Astrocyte of the cerebellum (primary cell): ENCODE measurements at regions not wholly inside any gene's neighbourhood (a gene's known extent, or its start where the extent isn't known, plus 50 kb on each side); places are given as distances from the start of the nearest gene placed in this dataset.

Experiments used
- DNase-seq: peaks from one replicate; pipeline ENCODE4 v3.0.0-alpha.2; 2011; ENCODE audit warnings: low read depth
- H3K4me3 ChIP-seq: 2 replicates; pipeline ENCODE4 v1.5.1; 2011; ENCODE audit warnings: mild to moderate bottlenecking, low read depth, low read length, moderate library complexity
- in situ Hi-C: cut with HindIII; loops from 2 replicates; pipeline ENCODE4 v1.10.0; 2017; ENCODE audit warnings: low sequenced_read_pairs
- TF ChIP-seq, protein P1 (sequence below): IDR thresholded peaks from 2 replicates; pipeline ENCODE4 v1.5.1; 2012; ENCODE audit warnings: low read length, low read depth, moderate library complexity, mild to moderate bottlenecking; ENCODE audit errors: missing control alignments

DNA sequence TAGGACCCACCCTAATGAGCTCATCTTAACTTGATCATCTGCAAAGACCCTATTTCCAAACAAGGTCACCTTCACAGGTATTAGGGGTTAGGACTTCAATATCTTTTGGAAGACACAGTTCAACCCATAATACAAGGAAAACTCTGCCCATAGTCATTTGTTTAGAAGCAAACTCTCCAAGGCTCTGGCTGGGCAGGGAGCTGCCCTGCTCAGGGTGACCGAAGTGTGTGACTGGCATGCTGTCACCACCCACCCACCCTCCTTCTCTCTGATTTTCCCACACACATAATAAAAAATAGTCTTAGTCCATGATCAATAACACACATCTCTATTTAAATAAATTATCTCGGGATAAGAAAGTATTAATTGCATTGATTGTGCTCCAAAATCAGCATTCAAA lies 161.1 kb downstream of the KCTD15 start:
- no peak for DNase-seq
- H3K4me3 ChIP-seq = no peak overlapping the region
- in situ Hi-C loops = no loop called here
- TF ChIP-seq, protein P1, sequence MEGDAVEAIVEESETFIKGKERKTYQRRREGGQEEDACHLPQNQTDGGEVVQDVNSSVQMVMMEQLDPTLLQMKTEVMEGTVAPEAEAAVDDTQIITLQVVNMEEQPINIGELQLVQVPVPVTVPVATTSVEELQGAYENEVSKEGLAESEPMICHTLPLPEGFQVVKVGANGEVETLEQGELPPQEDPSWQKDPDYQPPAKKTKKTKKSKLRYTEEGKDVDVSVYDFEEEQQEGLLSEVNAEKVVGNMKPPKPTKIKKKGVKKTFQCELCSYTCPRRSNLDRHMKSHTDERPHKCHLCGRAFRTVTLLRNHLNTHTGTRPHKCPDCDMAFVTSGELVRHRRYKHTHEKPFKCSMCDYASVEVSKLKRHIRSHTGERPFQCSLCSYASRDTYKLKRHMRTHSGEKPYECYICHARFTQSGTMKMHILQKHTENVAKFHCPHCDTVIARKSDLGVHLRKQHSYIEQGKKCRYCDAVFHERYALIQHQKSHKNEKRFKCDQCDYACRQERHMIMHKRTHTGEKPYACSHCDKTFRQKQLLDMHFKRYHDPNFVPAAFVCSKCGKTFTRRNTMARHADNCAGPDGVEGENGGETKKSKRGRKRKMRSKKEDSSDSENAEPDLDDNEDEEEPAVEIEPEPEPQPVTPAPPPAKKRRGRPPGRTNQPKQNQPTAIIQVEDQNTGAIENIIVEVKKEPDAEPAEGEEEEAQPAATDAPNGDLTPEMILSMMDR = no peak

DNA sequence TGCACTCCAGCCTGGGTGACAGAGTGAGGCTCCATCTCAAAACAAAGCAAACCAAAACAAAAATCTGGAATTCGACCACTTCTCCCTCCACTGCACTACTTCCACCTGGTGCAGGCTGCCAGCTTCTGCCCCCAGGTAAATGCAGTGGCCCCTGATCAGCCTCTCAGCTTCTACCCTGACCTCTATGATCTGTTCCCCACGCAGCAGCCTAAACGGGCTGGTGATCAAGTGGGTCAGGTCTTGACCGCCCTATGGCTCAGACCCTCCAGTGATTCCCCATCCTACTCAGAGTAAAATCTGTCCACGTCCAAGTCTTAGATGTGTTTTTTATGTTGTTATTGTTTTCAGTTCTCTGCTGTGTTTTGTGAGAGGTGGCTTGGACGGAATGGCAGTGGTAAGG lies 163.9 kb downstream of the KCTD15 start:
- DNase-seq = no peak
- in situ Hi-C loops = no loop called here
- H3K4me3 ChIP-seq = no peak overlapping the region
- TF ChIP-seq, protein P1 = no peak

DNA sequence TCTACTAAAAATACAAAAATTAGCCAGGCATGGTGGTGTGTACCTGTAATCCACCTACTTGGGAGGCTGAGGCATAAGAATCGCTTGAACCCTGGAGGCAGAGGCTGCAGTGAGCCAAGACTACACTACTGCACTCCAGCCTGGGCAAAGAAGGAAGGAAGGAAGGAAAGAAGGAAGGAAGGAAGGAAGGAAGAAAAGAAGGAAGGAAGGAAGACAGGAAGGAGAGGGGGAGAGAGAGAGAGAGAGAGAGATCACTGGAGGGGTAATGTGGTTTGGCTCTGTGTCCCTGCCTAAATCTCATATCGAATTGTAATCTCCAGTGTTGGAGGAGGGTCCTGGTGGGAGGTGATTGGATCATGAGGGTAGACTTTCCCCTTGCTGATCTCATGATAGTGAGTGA lies 165.5 kb downstream of the KCTD15 start:
- in situ Hi-C loops = no loop called here
- TF ChIP-seq, protein P1 = no peak

DNA sequence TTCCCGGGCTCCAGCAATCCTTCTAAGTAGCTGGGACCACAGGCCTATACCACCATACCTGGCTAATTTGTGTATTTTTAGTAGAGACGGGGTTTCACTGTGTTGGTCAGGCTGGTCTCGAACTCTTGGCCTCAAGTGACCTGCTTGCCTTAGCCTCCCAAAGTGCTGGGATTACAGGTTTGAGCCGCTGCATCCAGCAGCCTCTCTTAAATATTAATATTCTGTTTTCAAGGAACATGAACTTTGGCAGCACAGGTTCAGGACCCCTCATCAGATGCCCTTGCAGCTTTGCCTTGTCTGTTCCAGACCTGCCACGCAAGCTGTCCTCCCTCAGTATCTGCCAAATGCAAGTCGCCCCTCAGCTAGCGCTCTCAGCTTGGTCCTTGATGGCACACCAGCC lies 166.8 kb downstream of the KCTD15 start:
- TF ChIP-seq, protein P1 = no peak
- no peak overlapping the region for H3K4me3 ChIP-seq
- no peak for DNase-seq
- in situ Hi-C loops = no loop called here

More for the DNA sequence above, 165.5 kb downstream of the KCTD15 start:
- H3K4me3 ChIP-seq = no peak overlapping the region
- DNase-seq = no peak

DNA sequence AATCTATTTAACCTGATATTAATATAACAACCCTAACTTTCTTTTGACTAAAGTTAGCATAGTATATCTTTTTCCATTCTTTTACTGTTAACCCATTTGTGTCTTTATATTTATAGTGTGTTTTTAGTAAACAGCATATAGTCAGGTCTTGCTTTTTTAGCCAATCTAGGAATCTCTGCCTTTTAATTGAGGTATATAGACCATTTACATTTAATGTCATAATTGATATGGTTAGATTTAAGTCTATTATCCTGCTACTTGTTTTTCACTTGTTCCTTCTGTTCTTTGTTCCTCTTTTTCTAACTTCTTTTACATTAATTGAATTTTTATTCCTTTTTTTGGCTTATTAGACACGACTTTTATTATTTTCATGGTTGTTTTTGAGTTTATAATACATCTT lies 174.4 kb downstream of the KCTD15 start:
- no peak overlapping the region for H3K4me3 ChIP-seq
- TF ChIP-seq, protein P1 = no peak
- in situ Hi-C loops = no loop called here

DNA sequence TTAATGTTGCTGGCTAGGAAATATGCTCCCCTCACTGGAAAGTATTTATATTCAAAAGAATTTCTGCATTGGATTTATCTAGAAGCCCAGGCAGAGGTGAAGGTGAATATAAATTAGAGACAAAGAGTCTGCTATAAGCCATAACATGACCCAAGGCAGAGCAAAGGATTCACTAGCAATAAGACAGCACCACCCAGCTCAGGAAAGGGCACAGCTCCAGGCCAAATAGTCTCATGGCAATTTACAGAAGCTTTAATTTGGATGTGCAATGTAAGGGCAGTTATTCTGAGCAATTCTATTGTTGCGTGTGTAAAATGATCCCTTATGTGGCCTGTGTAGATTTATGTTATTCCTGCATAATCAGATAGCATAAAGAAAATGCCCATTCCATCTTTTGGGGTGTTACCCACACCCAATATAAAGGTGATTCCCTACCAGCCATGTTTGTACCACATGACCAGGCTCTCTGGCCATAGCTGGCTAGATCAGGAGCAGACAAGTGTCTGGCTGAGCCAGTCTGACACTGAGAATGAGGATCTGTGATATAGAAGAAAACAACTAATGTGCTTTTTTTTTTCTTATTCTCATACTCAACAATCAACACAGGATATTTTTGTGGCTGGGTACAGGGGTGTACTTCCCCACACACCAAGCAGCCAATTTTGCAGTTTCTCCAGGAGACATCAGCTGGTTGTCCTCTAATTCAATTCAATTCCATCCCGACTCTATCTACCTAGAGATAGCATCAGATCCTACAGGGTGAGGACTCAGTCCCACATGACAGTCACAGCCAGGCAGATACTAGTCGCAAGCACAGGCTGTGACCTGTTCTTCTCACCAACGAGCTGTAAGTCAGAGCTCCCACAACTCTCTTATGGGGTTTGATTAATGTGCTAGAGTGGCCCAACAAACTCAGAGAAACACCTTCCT lies 181.4 kb downstream of the KCTD15 start:
- H3K4me3 ChIP-seq = no peak overlapping the region
- in situ Hi-C loops = no loop called here
- TF ChIP-seq, protein P1 = no peak
- no peak for DNase-seq

More for the DNA sequence above, 174.4 kb downstream of the KCTD15 start:
- DNase-seq = no peak
